HepG2 (cell line): ENCODE measurements at regions not wholly inside any gene's neighbourhood (a gene's known extent, or its start where the extent isn't known, plus 50 kb on each side); places are given as distances from the start of the nearest gene placed in this dataset.

Source experiments
- ATAC-seq: fragments of 200-7000 bp; cut with Tn5 transposase; 3 replicates; pipeline ENCODE4 v1.9.1; 2020; ENCODE audit warnings: mild to moderate bottlenecking, moderate library complexity
- BruUV-seq: library from RNA; stranded (reverse); fragments of 400-500 nt; replicated peaks from 2 replicates; lab custom pipeline; 2021; lab: Mats Ljungman, UMichigan
- CTCF ChIA-PET: fragments of 300-600 bp; formaldehyde crosslinking; extraction: SDS; loops from one replicate; lab custom pipeline; 2021; ENCODE audit warnings: low total read pairs, inconsistent platforms, low intra/inter-chr PET ratio; lab: Yijun Ruan, JAX
- POLR2A ChIA-PET: fragments of 350-600 bp; sonication (Branson Sonifier 250); formaldehyde crosslinking; loops from one replicate; lab custom pipeline; 2020; ENCODE audit warnings: antibody characterized with exemption, inconsistent platforms; lab: Yijun Ruan, JAX
- DNase-seq: peaks from one replicate; pipeline ENCODE4 v3.0.0-alpha.2; 2015; ENCODE audit warnings: low spot score
- FAIRE-seq: peaks from 3 replicates; lab custom pipeline; 2011; peaks lifted over from hg19 to GRCh38; lab: Jason Lieb, UNC
- H2AFZ ChIP-seq: one replicate; pipeline ENCODE4 v1.6.1; 2011; ENCODE audit warnings: low read length, inconsistent platforms
- H3K27ac ChIP-seq: fragments of 300-600 bp; 3 replicates; pipeline ENCODE4 v1.8.0; 2011; ENCODE audit warnings: mixed run types, mild to moderate bottlenecking, mixed read lengths, low read length, inconsistent platforms; ENCODE audit not compliant: insufficient read depth; ENCODE audit errors: extremely low read length
- H3K27me3 ChIP-seq, 2 experiments: fragments of 200-600 bp in 1 of 2; 2 replicates in 1 of 2; 3 replicates in 1 of 2; pipeline versions ENCODE4 v1.6.0 to v1.8.0; 2011; ENCODE audit warnings: low read length in 2 of 2, mild to moderate bottlenecking in 2 of 2, moderate library complexity in 2 of 2, inconsistent platforms in 1 of 2; ENCODE audit not compliant: insufficient read depth in 2 of 2, control insufficient read depth in 1 of 2
- H3K36me3 ChIP-seq, 2 experiments: fragments of 200-600 bp in 1 of 2; replicated peaks in 1 of 2; 2 replicates in 1 of 2; 3 replicates in 1 of 2; pipeline versions ENCODE4 v1.5.1 to v1.8.0; 2011; ENCODE audit warnings: low read length in 2 of 2, inconsistent platforms in 1 of 2; ENCODE audit not compliant: insufficient read depth in 2 of 2, control insufficient read depth in 1 of 2
- H3K4me1 ChIP-seq: 2 replicates; pipeline ENCODE4 v1.5.1; 2012; ENCODE audit warnings: low read length, inconsistent platforms; ENCODE audit not compliant: insufficient read depth
- H3K4me2 ChIP-seq: 2 replicates; pipeline ENCODE4 v1.6.0; 2011; ENCODE audit warnings: low read depth, low read length, inconsistent platforms
- H3K4me3 ChIP-seq, 3 experiments: fragments of 200-600 bp in 1 of 3; sonication (generic), shearing (Covaris generic) in 1 of 3; replicated peaks in 1 of 3; 2 replicates each; pipeline ENCODE4 v1.5.1; 2011 to 2016; ENCODE audit warnings: low read length in 3 of 3, inconsistent platforms in 2 of 3, low read depth in 2 of 3, mild to moderate bottlenecking in 2 of 3, control low read depth in 1 of 3, mixed read lengths in 1 of 3; ENCODE audit not compliant: insufficient read depth in 1 of 3
- H3K79me2 ChIP-seq: one replicate; pipeline ENCODE4 v1.6.1; 2011; ENCODE audit warnings: low read length, inconsistent platforms; ENCODE audit not compliant: insufficient read depth
- H3K9ac ChIP-seq: 2 replicates; pipeline ENCODE4 v1.6.0; 2011; ENCODE audit warnings: mild to moderate bottlenecking, low read depth, low read length, inconsistent platforms; ENCODE audit not compliant: insufficient read depth
- H3K9me3 ChIP-seq: 2 replicates; pipeline ENCODE4 v1.5.1; 2012; ENCODE audit warnings: mild to moderate bottlenecking, low read length
- H4K20me1 ChIP-seq: 2 replicates; pipeline ENCODE4 v1.6.0; 2011; ENCODE audit warnings: inconsistent platforms, mild to moderate bottlenecking, low read length, moderate library complexity; ENCODE audit not compliant: insufficient read depth
- ASH2L ChIP-seq: fragments of 300-600, 200-600 bp; sonication (generic); IDR thresholded peaks from 2 replicates; pipeline ENCODE4 v1.7.0; 2017; ENCODE audit warnings: low read depth, mild to moderate bottlenecking, moderate library complexity, mixed read lengths, low read length; ENCODE audit not compliant: insufficient read length
- CENPX ChIP-seq: sonication (generic); formaldehyde crosslinking; IDR thresholded peaks from 2 replicates; pipeline ENCODE4 v1.9.0; 2021; ENCODE audit warnings: mild to moderate bottlenecking, missing genetic modification reagents, moderate library complexity
- CREB1 ChIP-seq, 2 experiments: fragments of 450-650 bp in 1 of 2; IDR thresholded peaks; 2 replicates each; pipeline ENCODE4 v1.6.1; 2016 to 2017; ENCODE audit warnings: control low read depth in 1 of 2, mild to moderate bottlenecking in 1 of 2, missing compliant biosample characterization in 1 of 2, missing genetic modification characterization in 1 of 2
- ERF ChIP-seq: IDR thresholded peaks from 2 replicates; pipeline ENCODE4 v1.6.1; 2018; ENCODE audit warnings: missing biosample characterization, missing genetic modification reagents
- HES4 ChIP-seq: sonication (generic); formaldehyde crosslinking; IDR thresholded peaks from 2 replicates; pipeline ENCODE4 v1.9.0; 2021; ENCODE audit warnings: mild to moderate bottlenecking, missing genetic modification reagents, borderline replicate concordance
- HNRNPLL ChIP-seq: fragments of 200-400 bp; formaldehyde crosslinking; IDR thresholded peaks from 2 replicates; pipeline ENCODE4 v1.6.1; 2017; ENCODE audit warnings: mild to moderate bottlenecking, low read depth, low read length; ENCODE audit not compliant: poor library complexity, severe bottlenecking
- PCBP2 ChIP-seq: fragments of 200-400 bp; formaldehyde crosslinking; optimal IDR thresholded peaks from 2 replicates; pipeline ENCODE3; 2018; ENCODE audit warnings: low read length, low read depth; ENCODE audit not compliant: poor library complexity, severe bottlenecking
- RXRA ChIP-seq: sonication (generic); formaldehyde crosslinking; IDR thresholded peaks from 2 replicates; pipeline ENCODE4 v1.5.1; 2020; ENCODE audit warnings: missing genetic modification reagents
- ZFP90 ChIP-seq: sonication (generic); formaldehyde crosslinking; IDR thresholded peaks from 2 replicates; pipeline ENCODE4 v1.8.0; 2022; ENCODE audit warnings: missing genetic modification reagents, mild to moderate bottlenecking, inconsistent platforms, borderline replicate concordance
- ZNF280D ChIP-seq: sonication (generic); formaldehyde crosslinking; IDR thresholded peaks from 2 replicates; pipeline ENCODE4 v1.5.1; 2020; ENCODE audit warnings: mild to moderate bottlenecking, missing genetic modification reagents
- ZSCAN30 ChIP-seq: sonication (generic); formaldehyde crosslinking; IDR thresholded peaks from 2 replicates; pipeline ENCODE4 v1.5.0; 2020; ENCODE audit warnings: mild to moderate bottlenecking, missing genetic modification reagents
- WGBS: methylation state at CpG from one replicate; pipeline ENCODE4 v1.1.6; 2017; ENCODE audit warnings: low lambda C conversion rate; 5-methylcytosine and 5-hydroxymethylcytosine counted together
- in situ Hi-C: cut with HindIII; loops from 2 replicates; pipeline ENCODE4 v1.10.0; 2017; ENCODE audit warnings: low pct_unique_long_range_greater_than_20kb; ENCODE audit not compliant: extremely low pct_ligation_motif_present
- intact Hi-C: fragments of 100-400 bp; cut with micrococcal nuclease; formaldehyde crosslinking; loops from one replicate; pipeline ENCODE4 v1.10.0; 2022; ENCODE audit not compliant: unreplicated experiment
- TF ChIP-seq, protein P1 (sequence below): IDR thresholded peaks from 2 replicates; pipeline ENCODE4 v1.6.1; 2016; ENCODE audit warnings: control low read depth

GRCh38 chr13:111472559-111473460, 152.4 kb downstream of the TEX29 start (continued):
- TF ChIP-seq CREB1 (IDR thresholded peaks at IDR 0.05) (no peak), CREB1 (CRISPR knock-in tag; IDR thresholded peaks at IDR 0.05) (no peak)

DNA sequence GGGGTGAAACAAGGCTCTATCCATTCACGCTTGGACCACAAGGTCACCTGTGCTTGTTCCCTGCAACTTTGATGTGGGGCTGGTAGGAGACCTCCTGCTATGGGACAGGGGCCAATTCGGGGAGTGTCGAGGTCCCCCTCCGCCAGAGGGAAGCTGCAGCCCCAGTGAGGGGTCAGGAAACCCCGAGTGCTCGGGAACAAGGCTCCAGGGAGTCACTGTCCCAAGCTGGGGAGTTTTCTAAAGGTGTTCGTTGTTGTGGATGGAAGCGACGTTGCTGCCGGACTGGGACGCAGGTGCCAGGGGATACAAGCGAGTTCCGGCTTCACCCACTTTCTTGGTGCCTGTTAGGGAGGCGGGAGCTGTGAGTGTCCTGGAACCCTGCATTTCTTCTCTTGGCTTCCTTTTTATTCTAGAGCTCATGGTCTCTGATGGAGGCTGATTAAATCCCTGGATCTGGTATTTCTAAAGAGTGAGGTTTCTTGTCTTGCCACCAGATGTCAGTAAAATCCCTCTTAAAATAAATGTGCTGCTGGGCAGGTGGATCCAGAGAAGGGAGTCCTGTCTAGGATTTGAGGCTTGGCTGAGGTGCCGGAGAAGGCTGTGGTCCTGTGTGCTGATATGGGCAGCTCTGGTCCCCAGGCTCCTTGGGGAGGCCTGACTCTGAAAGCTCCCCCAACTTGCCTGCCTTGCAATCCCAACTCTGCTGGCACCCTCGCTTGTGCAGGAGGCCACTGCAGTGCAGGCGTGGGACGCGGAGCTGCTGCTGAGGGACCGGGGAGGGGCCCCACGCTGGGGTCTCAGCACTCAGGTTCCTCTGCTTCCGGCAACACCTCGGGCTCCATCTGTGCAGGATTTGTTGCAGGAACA, 153.9 kb downstream of the TEX29 start:
- peaks cover 8 to 48% of the 10 kb centered on the region in 2 experiments for H3K27me3 ChIP-seq
- CTCF ChIA-PET: interaction anchor here (1.0 to 2.4 kb wide), 3 partner anchors 969 to 1132 kb away, joined by 5 to 32 read pairs (median 7); no protein-coding TSS in a partner anchor
- H3K4me1 ChIP-seq: no peaks in the 10 kb centered on the region
- H3K4me2 ChIP-seq: no peak overlapping the region
- DNase-seq (peak; percentile 18), ATAC-seq (peak; percentile 83), FAIRE-seq (no peak)
- no peak overlapping the region for H3K27ac ChIP-seq
- POLR2A ChIA-PET: no interaction called here
- H3K9ac ChIP-seq: no peak overlapping the region
- H3K4me3 ChIP-seq: no peak overlapping the region
- H2AFZ ChIP-seq: no peak overlapping the region
- no peaks in the 10 kb centered on the region for H3K9me3 ChIP-seq
- in situ Hi-C loops: loop anchor here (5.0 to 10.0 kb wide), 2 partner anchors 968 to 1130 kb away; no protein-coding TSS in a partner anchor
- H4K20me1 ChIP-seq: no peaks in the 10 kb centered on the region
- 43% methylated on average over 20 of the region's 23 CpGs for WGBS
- H3K36me3 ChIP-seq: no peaks in the 10 kb centered on the region
- intact Hi-C loops: loop anchor here (1.0 kb wide), 1 partner anchor 1132 kb away; no protein-coding TSS in a partner anchor
- BruUV-seq: no TSS peak
- no peaks in the 10 kb centered on the region for H3K79me2 ChIP-seq
- TF ChIP-seq RXRA (no peak), CENPX (no peak), PCBP2 (no peak), ERF (CRISPR knock-in tag) (no peak), HNRNPLL (no peak), ZFP90 (CRISPR knock-in tag) (no peak), ZNF280D (CRISPR knock-in tag) (no peak), ZSCAN30 (no peak), HES4 (CRISPR knock-in tag) (no peak), ASH2L (no peak)
- TF ChIP-seq, protein P1, sequence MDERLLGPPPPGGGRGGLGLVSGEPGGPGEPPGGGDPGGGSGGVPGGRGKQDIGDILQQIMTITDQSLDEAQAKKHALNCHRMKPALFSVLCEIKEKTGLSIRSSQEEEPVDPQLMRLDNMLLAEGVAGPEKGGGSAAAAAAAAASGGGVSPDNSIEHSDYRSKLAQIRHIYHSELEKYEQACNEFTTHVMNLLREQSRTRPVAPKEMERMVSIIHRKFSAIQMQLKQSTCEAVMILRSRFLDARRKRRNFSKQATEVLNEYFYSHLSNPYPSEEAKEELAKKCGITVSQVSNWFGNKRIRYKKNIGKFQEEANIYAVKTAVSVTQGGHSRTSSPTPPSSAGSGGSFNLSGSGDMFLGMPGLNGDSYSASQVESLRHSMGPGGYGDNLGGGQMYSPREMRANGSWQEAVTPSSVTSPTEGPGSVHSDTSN (CRISPR knock-in tag): no peak
